Activated effector memory CD4-positive, alpha-beta T cell treated with Interleukin-2 at 50 U/mL for 16 hours (primary cell): ENCODE measurements at regions not wholly inside any gene's neighbourhood (a gene's known extent, or its start where the extent isn't known, plus 50 kb on each side); places are given as distances from the start of the nearest gene placed in this dataset.

Source experiments
- DNase-seq: peaks from one replicate; pipeline ENCODE4 v3.0.0-alpha.2; 2020

GRCh38 chr7:76149847-76150691 is 51.6 kb upstream of the SRRM3 start:
- DNase-seq: no peak
